ENCODE measurements at regions not wholly inside any gene's neighbourhood (a gene's known extent, or its start where the extent isn't known, plus 50 kb on each side); places are given as distances from the start of the nearest gene placed in this dataset.
A peak's percentile ranks its signal among the peaks of the same experiment; 100 is the strongest.

- DNase-seq, result no peak
Observed at GRCh38 chr7:36011588-36011965, 141.5 kb upstream of the EEPD1 start.

- DNase-seq, result peak; percentile 8 to 16
Observed at GRCh38 chr7:36013246-36014014, 139.6 kb upstream of the EEPD1 start.

- no peak for DNase-seq
Observed at GRCh38 chr7:36014961-36015360, 138.1 kb upstream of the EEPD1 start.

- no peak for DNase-seq
Observed at GRCh38 chr7:36015733-36016132, 137.3 kb upstream of the EEPD1 start.

- DNase-seq, result no peak
Observed at GRCh38 chr7:36016648-36017047, 136.4 kb upstream of the EEPD1 start.

GRCh38 chr7:36017111-36017510, 135.9 kb upstream of the EEPD1 start:
- DNase-seq, result no peak

- no peak for DNase-seq
Observed at GRCh38 chr7:36018816-36019484, 134.1 kb upstream of the EEPD1 start.

GRCh38 chr7:36019538-36019937, 133.5 kb upstream of the EEPD1 start:
- DNase-seq, result no peak

- no peak for DNase-seq
Observed at GRCh38 chr7:36019980-36020379, 133.1 kb upstream of the EEPD1 start.

GRCh38 chr7:36021367-36021766, 131.7 kb upstream of the EEPD1 start:
- DNase-seq, result peak in 1 of 2 experiments; percentile 23

GRCh38 chr7:36021917-36022550, 131.0 kb upstream of the EEPD1 start:
- no peak for DNase-seq

GRCh38 chr7:36023033-36023560, 130.0 kb upstream of the EEPD1 start:
- DNase-seq, result no peak

- DNase-seq, result no peak
Observed at GRCh38 chr7:36025190-36025589, 127.9 kb upstream of the EEPD1 start.

GRCh38 chr7:36029311-36029710, 123.7 kb upstream of the EEPD1 start:
- DNase-seq, result no peak

- DNase-seq, result no peak
Observed at GRCh38 chr7:36029853-36030515, 123.1 kb upstream of the EEPD1 start.

GRCh38 chr7:36032361-36032818, 120.7 kb upstream of the EEPD1 start:
- DNase-seq, result peak in 1 of 2 experiments; percentile 84

GRCh38 chr7:36034020-36034419, 119.0 kb upstream of the EEPD1 start:
- DNase-seq, result no peak

GRCh38 chr7:36035186-36035585, 117.9 kb upstream of the EEPD1 start:
- DNase-seq, result no peak

- DNase-seq, result no peak
Observed at GRCh38 chr7:36036590-36036989, 116.5 kb upstream of the EEPD1 start.

GRCh38 chr7:36037121-36037662, 115.9 kb upstream of the EEPD1 start:
- no peak for DNase-seq

GRCh38 chr7:36038063-36038721, 114.9 kb upstream of the EEPD1 start:
- no peak for DNase-seq

- DNase-seq, result no peak
Observed at GRCh38 chr7:36039243-36039642, 113.8 kb upstream of the EEPD1 start.
